Stimulated activated memory B cell treated with anti-CD40 and anti-IgM and Interleukin-4, amounts not matched to agents 10 μg/mL and 1 μg/mL and 100 μg/mL, for 72 hours (primary cell): ENCODE measurements at regions not wholly inside any gene's neighbourhood (a gene's known extent, or its start where the extent isn't known, plus 50 kb on each side); places are given as distances from the start of the nearest gene placed in this dataset.

ENCODE experiments used
- ATAC-seq: fragments of 150-1000 bp; cut with Tn5 transposase; 2 replicates; pipeline ENCODE4 v1.10.0; 2021
- H3K27ac Mint-ChIP-seq: one replicate; pipeline ENCODE4 v1.8.0; 2022; ENCODE audit warnings: mild to moderate bottlenecking, mixed read lengths
- H3K27me3 Mint-ChIP-seq: one replicate; pipeline ENCODE4 v1.8.0; 2022; ENCODE audit warnings: mixed read lengths
- H3K36me3 Mint-ChIP-seq: one replicate; pipeline ENCODE4 v1.8.0; 2022; ENCODE audit warnings: mixed read lengths
- H3K4me1 Mint-ChIP-seq: one replicate; pipeline ENCODE4 v1.8.0; 2022; ENCODE audit warnings: mixed read lengths
- H3K4me3 Mint-ChIP-seq: one replicate; pipeline ENCODE4 v1.8.0; 2022; ENCODE audit warnings: mild to moderate bottlenecking, moderate library complexity, mixed read lengths
- H3K9me3 Mint-ChIP-seq: one replicate; pipeline ENCODE4 v1.8.0; 2022; ENCODE audit warnings: mixed read lengths

- Mint-ChIP-seq H3K27ac (no peak overlapping the region), H3K4me3 (no peak overlapping the region), H3K9me3 (no peaks in the 10 kb centered on the region), H3K36me3 (no peaks in the 10 kb centered on the region), H3K4me1 (no peaks in the 10 kb centered on the region), H3K27me3 (no peaks in the 10 kb centered on the region)
- ATAC-seq, result no peak
Measured at GRCh38 chr3:134743006-134743405, 52.1 kb upstream of the EPHB1 start.
